ENCODE measurements at regions not wholly inside any gene's neighbourhood (a gene's known extent, or its start where the extent isn't known, plus 50 kb on each side); places are given as distances from the start of the nearest gene placed in this dataset.

GRCh38 chr2:221145396-221145795 is 426.7 kb downstream of the EPHA4 start:
- no peaks in the 10 kb centered on the region for H3K27me3 ChIP-seq
- no peaks in the 10 kb centered on the region for H3K36me3 ChIP-seq
- no peak overlapping the region for H3K4me3 ChIP-seq
- H3K27ac ChIP-seq = no peak overlapping the region
- H3K9me3 ChIP-seq = no peaks in the 10 kb centered on the region
- intact Hi-C loops (cut with DNase I) = no loop called here
- no peak for TF ChIP-seq POLR2A (IDR thresholded peaks at IDR 0.05)
- no peak for TF ChIP-seq CTCF (IDR thresholded peaks at IDR 0.05)
- DNase-seq = no peak
- no peaks in the 10 kb centered on the region for H3K4me1 ChIP-seq
- WGBS, 2 donors = 100% methylated on average over 1 of the region's 1 CpG; no CpG with 5 or more reads in 1 of the 2 donors

- no peak for DNase-seq
- TF ChIP-seq CTCF (IDR thresholded peaks at IDR 0.05) (no peak), POLR2A (IDR thresholded peaks at IDR 0.05) (no peak)
- intact Hi-C loops (cut with DNase I) = no loop called here
- Histone ChIP-seq H3K4me3 (no peak overlapping the region), H3K36me3 (no peaks in the 10 kb centered on the region), H3K4me1 (no peaks in the 10 kb centered on the region), H3K27ac (no peak overlapping the region), H3K27me3 (no peaks in the 10 kb centered on the region), H3K9me3 (no peaks in the 10 kb centered on the region)
- 55 to 58% methylated on average over 3 of the region's 3 CpGs for WGBS, 2 donors
Measured at GRCh38 chr2:221153226-221153625, 418.9 kb downstream of the EPHA4 start.

- no peaks in the 10 kb centered on the region for H3K9me3 ChIP-seq
- no peak overlapping the region for H3K27ac ChIP-seq
- WGBS, 2 donors = 82 to 86% methylated on average over 7 of the region's 7 CpGs
- intact Hi-C loops (cut with DNase I) = no loop called here
- H3K4me3 ChIP-seq = no peak overlapping the region
- H3K4me1 ChIP-seq = no peaks in the 10 kb centered on the region
- no peak for DNase-seq
- TF ChIP-seq POLR2A (IDR thresholded peaks at IDR 0.05) (no peak), CTCF (IDR thresholded peaks at IDR 0.05) (no peak)
- H3K27me3 ChIP-seq = no peaks in the 10 kb centered on the region
- no peaks in the 10 kb centered on the region for H3K36me3 ChIP-seq
Measured at GRCh38 chr2:221154176-221154575, 417.9 kb downstream of the EPHA4 start.

- Histone ChIP-seq H3K4me3 (no peak overlapping the region), H3K27me3 (no peaks in the 10 kb centered on the region), H3K9me3 (no peaks in the 10 kb centered on the region), H3K4me1 (no peaks in the 10 kb centered on the region), H3K27ac (no peak overlapping the region), H3K36me3 (no peaks in the 10 kb centered on the region)
- WGBS, 2 donors = 79 to 85% methylated on average over 7 of the region's 7 CpGs
- intact Hi-C loops (cut with DNase I) = no loop called here
- no peak for TF ChIP-seq CTCF (IDR thresholded peaks at IDR 0.05)
- TF ChIP-seq POLR2A (IDR thresholded peaks at IDR 0.05) = no peak
- no peak for DNase-seq
Measured at GRCh38 chr2:221156062-221156734, 415.9 kb downstream of the EPHA4 start.

- no peaks in the 10 kb centered on the region for H3K36me3 ChIP-seq
- no peaks in the 10 kb centered on the region for H3K9me3 ChIP-seq
- H3K4me3 ChIP-seq = no peak overlapping the region
- intact Hi-C loops (cut with DNase I) = no loop called here
- WGBS, 2 donors = 62 to 91% methylated on average over 1 of the region's 1 CpG
- no peak for TF ChIP-seq CTCF (IDR thresholded peaks at IDR 0.05)
- no peak for TF ChIP-seq POLR2A (IDR thresholded peaks at IDR 0.05)
- no peak for DNase-seq
- no peak overlapping the region for H3K27ac ChIP-seq
- H3K4me1 ChIP-seq = no peaks in the 10 kb centered on the region
- H3K27me3 ChIP-seq = no peaks in the 10 kb centered on the region
Measured at GRCh38 chr2:221161186-221161585, 410.9 kb downstream of the EPHA4 start.
